DND-41 (cell line): ENCODE measurements at regions not wholly inside any gene's neighbourhood (a gene's known extent, or its start where the extent isn't known, plus 50 kb on each side); places are given as distances from the start of the nearest gene placed in this dataset.

ENCODE experiments used
- ATAC-seq: fragments of 200-7000 bp; cut with Tn5 transposase; 3 replicates; pipeline ENCODE4 v1.9.1; 2021; ENCODE audit warnings: low read depth; ENCODE audit not compliant: insufficient read depth
- DNase-seq: peaks from one replicate; pipeline ENCODE4 v3.0.0-alpha.2; 2020
- H2AFZ ChIP-seq: 2 replicates; pipeline ENCODE4 v1.6.0; 2012; ENCODE audit warnings: low read depth, low read length
- H3K27ac ChIP-seq: 2 replicates; pipeline ENCODE4 v1.5.1; 2012; ENCODE audit warnings: low read length, inconsistent platforms
- H3K27me3 ChIP-seq: fragments of 200-600 bp; sonication (generic); 2 replicates; pipeline ENCODE4 v1.6.0; 2012; ENCODE audit warnings: low read length, mild to moderate bottlenecking, inconsistent platforms; ENCODE audit not compliant: insufficient read depth, poor library complexity
- H3K36me3 ChIP-seq: 2 replicates; pipeline ENCODE4 v1.5.1; 2012; ENCODE audit warnings: low read length, inconsistent platforms; ENCODE audit not compliant: insufficient read depth
- H3K4me1 ChIP-seq: 2 replicates; pipeline ENCODE4 v1.5.1; 2012; ENCODE audit warnings: mild to moderate bottlenecking, low read length; ENCODE audit not compliant: insufficient read depth
- H3K4me2 ChIP-seq: 2 replicates; pipeline ENCODE4 v1.6.0; 2012; ENCODE audit warnings: mild to moderate bottlenecking, moderate library complexity, low read length, inconsistent platforms; ENCODE audit not compliant: insufficient read depth
- H3K4me3 ChIP-seq, 2 experiments: fragments of 200-600 bp in 1 of 2; shearing (Covaris generic) in 1 of 2; 2 replicates each; pipeline ENCODE4 v1.5.1; 2012 to 2016; ENCODE audit warnings: inconsistent platforms in 2 of 2, low read length in 2 of 2, mild to moderate bottlenecking in 2 of 2, low read depth in 1 of 2, moderate library complexity in 1 of 2
- H3K79me2 ChIP-seq: 2 replicates; pipeline ENCODE4 v1.6.0; 2012; ENCODE audit warnings: low read length, inconsistent platforms; ENCODE audit not compliant: insufficient read depth
- H3K9ac ChIP-seq: 2 replicates; pipeline ENCODE4 v1.6.0; 2012; ENCODE audit warnings: low read depth, mild to moderate bottlenecking, inconsistent platforms, low read length, moderate library complexity
- H3K9me3 ChIP-seq: 2 replicates; pipeline ENCODE4 v1.5.1; 2012; ENCODE audit warnings: low read length, moderate library complexity, mild to moderate bottlenecking, inconsistent platforms; ENCODE audit not compliant: insufficient read depth, severe bottlenecking
- H4K20me1 ChIP-seq: 2 replicates; pipeline ENCODE4 v1.6.0; 2012; ENCODE audit warnings: low read length; ENCODE audit not compliant: insufficient read depth
- EZH2 ChIP-seq: IDR thresholded peaks from 3 replicates; pipeline ENCODE4 v1.6.1; 2012; ENCODE audit warnings: borderline replicate concordance, low read depth, mild to moderate bottlenecking, moderate library complexity, low read length, inconsistent platforms; ENCODE audit not compliant: severe bottlenecking
- TF ChIP-seq, protein P1 (sequence below): IDR thresholded peaks from 2 replicates; pipeline ENCODE4 v1.5.1; 2012; ENCODE audit warnings: borderline replicate concordance, low read length, moderate library complexity, mild to moderate bottlenecking; ENCODE audit not compliant: poor library complexity, severe bottlenecking; ENCODE audit errors: extremely low read depth

DNA sequence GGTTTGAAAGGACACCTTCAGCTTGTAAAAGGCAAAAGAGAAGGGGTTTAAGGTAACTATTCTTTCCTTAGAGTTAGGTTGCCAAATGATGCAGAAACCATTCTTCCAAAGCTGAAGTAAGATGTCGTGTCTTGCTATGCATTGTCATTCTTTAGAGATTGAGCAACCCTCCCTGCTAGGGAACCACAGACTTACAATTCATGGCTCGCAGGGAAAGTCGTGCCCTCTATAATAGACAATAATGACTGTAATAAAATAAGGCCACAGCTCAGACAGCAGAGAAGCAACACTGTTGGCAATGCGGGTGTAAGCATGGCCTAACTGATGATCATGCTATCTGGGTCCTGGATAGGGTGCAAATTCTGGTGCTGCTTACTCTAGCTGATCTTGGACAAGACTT lies 129.6 kb upstream of the CDH13 start:
- H3K27ac ChIP-seq: no peak overlapping the region
- no peak overlapping the region for H2AFZ ChIP-seq
- no peaks in the 10 kb centered on the region for H3K4me1 ChIP-seq
- no peak overlapping the region for H3K9ac ChIP-seq
- H3K79me2 ChIP-seq: no peaks in the 10 kb centered on the region
- DNase-seq: no peak
- H3K4me3 ChIP-seq: no peak overlapping the region
- TF ChIP-seq, protein P1, sequence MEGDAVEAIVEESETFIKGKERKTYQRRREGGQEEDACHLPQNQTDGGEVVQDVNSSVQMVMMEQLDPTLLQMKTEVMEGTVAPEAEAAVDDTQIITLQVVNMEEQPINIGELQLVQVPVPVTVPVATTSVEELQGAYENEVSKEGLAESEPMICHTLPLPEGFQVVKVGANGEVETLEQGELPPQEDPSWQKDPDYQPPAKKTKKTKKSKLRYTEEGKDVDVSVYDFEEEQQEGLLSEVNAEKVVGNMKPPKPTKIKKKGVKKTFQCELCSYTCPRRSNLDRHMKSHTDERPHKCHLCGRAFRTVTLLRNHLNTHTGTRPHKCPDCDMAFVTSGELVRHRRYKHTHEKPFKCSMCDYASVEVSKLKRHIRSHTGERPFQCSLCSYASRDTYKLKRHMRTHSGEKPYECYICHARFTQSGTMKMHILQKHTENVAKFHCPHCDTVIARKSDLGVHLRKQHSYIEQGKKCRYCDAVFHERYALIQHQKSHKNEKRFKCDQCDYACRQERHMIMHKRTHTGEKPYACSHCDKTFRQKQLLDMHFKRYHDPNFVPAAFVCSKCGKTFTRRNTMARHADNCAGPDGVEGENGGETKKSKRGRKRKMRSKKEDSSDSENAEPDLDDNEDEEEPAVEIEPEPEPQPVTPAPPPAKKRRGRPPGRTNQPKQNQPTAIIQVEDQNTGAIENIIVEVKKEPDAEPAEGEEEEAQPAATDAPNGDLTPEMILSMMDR: no peak
- no peak for TF ChIP-seq EZH2
- H3K36me3 ChIP-seq: no peaks in the 10 kb centered on the region
- no peaks in the 10 kb centered on the region for H3K9me3 ChIP-seq
- ATAC-seq: no peak
- no peak overlapping the region for H3K4me2 ChIP-seq
- no peaks in the 10 kb centered on the region for H4K20me1 ChIP-seq
- peaks cover 12% of the 10 kb centered on the region for H3K27me3 ChIP-seq

DNA sequence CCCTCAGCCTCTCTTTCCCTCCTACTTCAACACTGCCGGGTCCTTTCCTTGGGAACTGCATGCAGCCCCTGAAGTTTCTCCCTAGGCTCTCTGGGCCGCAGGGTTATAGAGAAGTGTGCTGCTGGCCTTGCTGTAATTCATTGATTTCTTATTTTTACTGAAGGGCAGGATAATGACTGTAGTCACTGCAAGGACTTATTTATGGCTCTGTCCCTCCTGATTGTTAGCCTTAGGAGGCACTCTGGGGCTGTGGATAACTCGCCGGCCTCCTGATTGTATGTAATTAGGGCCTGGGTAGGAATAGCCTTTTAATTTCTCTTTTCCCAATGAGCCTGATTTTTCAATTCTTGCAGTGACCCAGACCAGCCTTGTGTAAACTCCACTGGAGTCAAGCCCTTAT lies 138.3 kb upstream of the CDH13 start:
- no peak overlapping the region for H3K4me2 ChIP-seq
- no peaks in the 10 kb centered on the region for H3K9me3 ChIP-seq
- H2AFZ ChIP-seq: no peak overlapping the region
- H4K20me1 ChIP-seq: no peaks in the 10 kb centered on the region
- ATAC-seq: no peak
- H3K36me3 ChIP-seq: no peaks in the 10 kb centered on the region
- H3K4me3 ChIP-seq: no peak overlapping the region
- TF ChIP-seq EZH2: no peak
- TF ChIP-seq, protein P1: no peak
- peaks cover 7% of the 10 kb centered on the region for H3K27me3 ChIP-seq
- DNase-seq: no peak
- no peak overlapping the region for H3K27ac ChIP-seq
- H3K79me2 ChIP-seq: no peaks in the 10 kb centered on the region
- no peak overlapping the region for H3K9ac ChIP-seq
- no peaks in the 10 kb centered on the region for H3K4me1 ChIP-seq

DNA sequence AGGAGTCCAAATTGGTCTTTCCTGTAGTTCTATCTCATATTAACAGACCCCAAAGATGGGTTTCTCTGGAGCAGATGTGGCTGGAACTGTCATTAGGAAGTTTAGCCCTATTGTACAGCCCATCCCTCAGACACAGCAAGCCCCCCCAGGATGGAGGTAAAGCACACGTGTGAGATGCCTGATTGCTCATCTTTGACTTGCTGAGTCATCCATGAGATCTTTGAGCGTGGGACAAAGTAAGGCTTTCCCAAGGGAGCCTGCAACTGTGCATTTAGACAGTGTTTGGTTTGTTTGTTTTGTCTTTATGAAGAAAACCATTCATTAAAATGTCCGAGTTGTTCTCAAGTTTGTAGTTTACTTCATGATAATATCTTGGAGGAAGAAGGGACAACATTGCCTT lies 145.3 kb upstream of the CDH13 start:
- Histone ChIP-seq H3K27me3 (peaks cover 2% of the 10 kb centered on the region), H3K9ac (no peak overlapping the region), H4K20me1 (no peaks in the 10 kb centered on the region), H3K27ac (no peak overlapping the region), H3K4me1 (no peaks in the 10 kb centered on the region), H3K4me3 (no peak overlapping the region), H3K36me3 (no peaks in the 10 kb centered on the region), H2AFZ (no peak overlapping the region), H3K4me2 (no peak overlapping the region), H3K9me3 (no peaks in the 10 kb centered on the region), H3K79me2 (no peaks in the 10 kb centered on the region)
- no peak for TF ChIP-seq EZH2
- TF ChIP-seq, protein P1: no peak
- ATAC-seq: no peak
- no peak for DNase-seq

DNA sequence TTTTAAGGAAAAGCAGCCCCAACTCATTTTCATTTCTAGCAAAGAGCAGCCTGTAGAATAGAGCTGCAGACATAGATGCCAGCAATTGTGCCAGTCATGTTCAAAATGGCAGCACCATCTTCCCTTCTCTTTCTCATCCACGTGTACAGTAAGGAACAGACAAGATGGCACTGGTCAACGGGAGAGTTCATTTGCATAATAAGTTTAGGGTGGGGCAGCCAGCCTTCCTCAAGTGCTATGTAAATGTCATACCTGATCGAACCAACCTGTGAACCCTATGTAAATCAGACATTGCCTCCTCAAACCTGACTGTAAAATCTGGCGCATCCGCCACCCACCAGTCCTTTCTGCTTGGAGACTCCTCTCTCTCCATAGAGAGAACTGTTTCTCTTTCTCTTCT lies 150.0 kb upstream of the CDH13 start:
- Histone ChIP-seq H4K20me1 (no peaks in the 10 kb centered on the region), H3K27me3 (peaks cover 9% of the 10 kb centered on the region), H3K9ac (no peak overlapping the region), H3K4me1 (no peaks in the 10 kb centered on the region), H3K36me3 (no peaks in the 10 kb centered on the region), H3K4me2 (no peak overlapping the region), H3K9me3 (no peaks in the 10 kb centered on the region), H3K4me3 (no peak overlapping the region), H3K27ac (no peak overlapping the region), H3K79me2 (no peaks in the 10 kb centered on the region), H2AFZ (no peak overlapping the region)
- ATAC-seq (no peak), DNase-seq (no peak)
- no peak for TF ChIP-seq EZH2
